Iris pigment epithelial cell (primary cell): ENCODE measurements at regions not wholly inside any gene's neighbourhood (a gene's known extent, or its start where the extent isn't known, plus 50 kb on each side); places are given as distances from the start of the nearest gene placed in this dataset.
"Not testable (repeated sequence)": the region's sequence is repeated elsewhere in the genome, so short reads cannot be mapped to it uniquely, and the experiment has no call there.

ENCODE experiments used
- DNase-seq: peaks from one replicate; pipeline ENCODE4 v3.0.0-alpha.2; 2011; ENCODE audit warnings: low read depth

DNA sequence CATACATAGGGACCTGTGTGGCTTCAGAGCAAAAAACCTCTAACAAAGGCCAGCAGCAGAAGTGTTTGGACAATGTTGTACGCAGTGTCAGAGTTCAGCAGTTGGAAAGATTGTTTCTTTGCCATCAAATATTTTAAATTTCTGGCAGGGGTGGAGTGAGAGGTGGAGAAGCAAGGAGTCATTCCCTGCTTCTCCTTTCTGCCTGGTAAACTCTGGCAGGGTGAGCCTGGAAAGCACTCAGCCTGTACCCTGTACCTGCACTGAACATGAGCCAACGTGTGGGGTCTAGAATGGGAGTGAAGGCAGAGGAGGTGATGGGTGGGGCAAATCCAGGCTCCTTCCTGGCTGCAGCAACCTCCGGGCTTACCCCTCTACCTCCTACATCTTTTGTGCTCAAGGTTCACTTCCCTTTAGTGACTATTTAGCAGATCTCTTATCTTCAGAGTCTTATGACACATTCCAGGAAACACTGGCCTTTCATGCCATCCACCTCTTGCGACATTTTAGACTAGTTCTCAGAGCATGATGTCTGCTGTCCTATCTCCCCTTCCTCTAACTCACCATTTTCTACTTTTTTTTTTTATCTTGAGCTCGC lies 445.0 kb upstream of the PIK3R1 start:
- no peak for DNase-seq

DNA sequence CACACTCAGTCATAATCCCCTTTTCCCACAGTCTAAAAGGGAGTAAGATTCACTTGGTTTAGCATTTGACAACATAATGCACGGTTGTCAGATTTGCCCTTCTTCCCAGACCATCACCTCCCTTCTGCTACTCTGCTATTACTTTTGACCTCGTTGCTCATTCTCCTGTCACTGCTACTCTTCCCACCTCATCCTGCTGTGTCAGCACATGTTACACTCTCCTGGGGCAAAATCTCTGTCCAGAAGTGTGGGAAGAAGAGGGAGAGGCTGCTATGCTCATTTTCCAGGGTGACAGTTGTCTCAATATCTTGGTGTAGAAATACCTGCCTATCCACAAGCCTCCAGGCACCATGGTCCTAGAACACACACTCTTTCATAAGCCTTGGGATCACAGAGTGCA lies 449.9 kb upstream of the PIK3R1 start:
- DNase-seq: no peak

GRCh38 chr5:67757771-67758170 lies 457.8 kb upstream of the PIK3R1 start:
- DNase-seq: not testable (repeated sequence)

DNA sequence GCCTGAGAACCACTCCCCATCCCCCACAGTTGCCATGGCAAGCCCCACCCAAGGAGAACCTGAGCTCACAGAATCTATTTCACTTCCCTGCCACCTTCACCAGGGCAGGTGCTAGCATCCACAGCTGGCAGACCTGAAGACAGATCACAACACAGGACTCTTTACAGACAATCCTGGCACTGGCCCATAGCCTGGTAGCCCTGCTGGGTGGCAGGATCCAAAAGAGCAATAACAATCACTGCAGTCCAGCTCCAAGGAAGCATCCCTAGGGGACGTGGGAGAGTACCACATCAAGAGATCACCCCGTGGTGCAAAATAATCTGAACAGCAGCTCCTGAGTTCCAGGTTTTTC lies 463.2 kb upstream of the PIK3R1 start:
- no peak for DNase-seq

GRCh38 chr5:67748165-67748690 lies 467.3 kb upstream of the PIK3R1 start:
- no peak for DNase-seq

GRCh38 chr5:67747096-67747495 lies 468.5 kb upstream of the PIK3R1 start:
- no peak for DNase-seq

DNA sequence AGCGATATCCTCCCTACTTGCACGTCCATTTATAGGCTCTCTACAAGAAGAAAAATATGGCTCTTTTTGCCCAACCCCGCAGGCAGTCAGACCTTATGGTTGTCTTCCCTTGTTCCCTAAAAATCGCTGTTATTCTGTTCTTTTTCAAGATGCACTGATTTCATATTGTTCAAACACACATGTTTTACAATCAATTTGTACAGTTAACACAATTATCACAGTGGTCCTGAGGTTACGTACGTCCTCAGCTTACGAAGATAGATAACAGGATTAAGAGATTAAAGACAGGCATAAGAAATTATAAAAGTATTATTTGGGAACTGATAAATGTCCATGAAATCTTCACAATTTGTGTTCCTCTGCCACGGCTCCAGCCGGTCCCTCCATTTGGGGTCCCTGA lies 468.9 kb upstream of the PIK3R1 start:
- DNase-seq: not testable (repeated sequence)

- DNase-seq: no peak
These were observed 469.5 kb upstream of the PIK3R1 start for GRCh38 chr5:67746103-67746502.

GRCh38 chr5:67732921-67733320 lies 482.6 kb upstream of the PIK3R1 start:
- no peak for DNase-seq

DNA sequence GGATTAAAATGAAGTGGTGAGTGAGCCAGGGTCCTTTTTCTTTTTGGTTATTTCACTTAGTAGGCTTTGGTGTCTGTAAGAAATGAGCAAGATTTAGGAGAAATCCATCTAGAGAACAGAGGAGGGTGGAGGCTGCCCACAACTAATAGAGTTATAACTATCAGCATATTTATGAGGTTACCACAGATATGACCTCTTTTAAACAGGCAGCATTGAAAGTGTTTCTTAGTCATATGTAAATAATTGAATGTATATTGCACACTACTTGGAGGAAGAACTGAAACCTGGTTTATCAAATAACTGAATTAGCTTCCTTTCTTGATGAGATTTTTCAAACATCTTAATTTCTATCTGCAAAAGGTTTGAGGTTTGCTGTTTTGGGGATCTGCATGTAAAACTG lies 483.1 kb upstream of the PIK3R1 start:
- no peak for DNase-seq

GRCh38 chr5:67731886-67732285 lies 483.7 kb upstream of the PIK3R1 start:
- DNase-seq: no peak

GRCh38 chr5:67730917-67731474 lies 484.6 kb upstream of the PIK3R1 start:
- no peak for DNase-seq

GRCh38 chr5:67728326-67728890 lies 487.1 kb upstream of the PIK3R1 start:
- no peak for DNase-seq

GRCh38 chr5:67725604-67726003 lies 490.0 kb upstream of the PIK3R1 start:
- no peak for DNase-seq

DNA sequence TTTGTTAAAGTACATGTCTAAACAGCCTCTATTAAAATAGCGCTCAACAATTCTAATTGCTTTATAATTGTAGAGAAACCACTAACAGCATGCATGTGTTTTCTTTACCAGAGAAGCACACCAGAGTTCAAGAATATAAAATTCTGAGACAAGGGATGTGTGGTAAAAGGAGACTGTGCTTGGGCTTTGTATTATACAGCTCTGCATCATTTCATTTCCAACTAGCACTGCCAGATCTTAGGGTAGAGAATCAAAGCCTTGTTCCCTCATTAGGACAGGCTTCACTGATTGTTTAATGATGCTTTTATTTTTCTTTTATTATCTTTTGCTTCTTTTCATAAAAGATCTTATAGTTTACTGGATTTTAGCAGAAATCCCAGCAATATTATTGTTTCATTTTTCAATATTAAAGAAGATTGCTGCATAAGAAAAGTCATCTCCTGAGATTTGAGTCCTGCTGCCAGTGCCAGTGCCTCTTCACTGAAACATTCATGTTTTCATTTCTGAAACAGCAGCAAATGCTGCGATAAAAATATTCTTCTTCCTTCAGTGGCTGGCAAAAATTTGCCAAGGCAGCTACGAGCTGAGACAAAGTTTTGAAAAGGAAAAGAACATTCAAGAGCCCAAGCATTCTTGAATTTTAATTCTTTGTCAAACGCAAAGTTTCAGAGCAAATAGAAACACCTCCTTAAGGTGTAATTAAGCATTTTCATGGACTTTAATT lies 491.0 kb upstream of the PIK3R1 start:
- DNase-seq: no peak

- DNase-seq: no peak
These were observed 491.7 kb upstream of the PIK3R1 start for GRCh38 chr5:67723873-67724272.

DNA sequence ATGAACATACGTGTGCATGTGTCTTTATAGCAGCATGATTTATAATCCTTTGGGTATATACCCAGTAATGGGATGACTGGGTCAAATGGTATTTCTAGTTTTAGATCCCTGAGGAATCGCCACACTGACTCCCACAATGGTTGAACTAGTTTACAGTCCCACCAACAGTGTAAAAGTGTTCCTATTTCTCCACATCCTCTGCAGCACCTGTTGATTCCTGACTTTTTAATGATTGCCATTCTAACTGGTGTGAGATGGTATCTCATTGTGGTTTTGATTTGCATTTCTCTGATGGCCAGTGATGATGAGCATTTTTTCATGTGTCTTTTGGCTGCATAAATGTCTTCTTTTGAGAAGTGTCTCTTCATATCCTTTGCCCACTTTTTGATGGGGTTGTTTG lies 493.0 kb upstream of the PIK3R1 start:
- not testable (repeated sequence) for DNase-seq

DNA sequence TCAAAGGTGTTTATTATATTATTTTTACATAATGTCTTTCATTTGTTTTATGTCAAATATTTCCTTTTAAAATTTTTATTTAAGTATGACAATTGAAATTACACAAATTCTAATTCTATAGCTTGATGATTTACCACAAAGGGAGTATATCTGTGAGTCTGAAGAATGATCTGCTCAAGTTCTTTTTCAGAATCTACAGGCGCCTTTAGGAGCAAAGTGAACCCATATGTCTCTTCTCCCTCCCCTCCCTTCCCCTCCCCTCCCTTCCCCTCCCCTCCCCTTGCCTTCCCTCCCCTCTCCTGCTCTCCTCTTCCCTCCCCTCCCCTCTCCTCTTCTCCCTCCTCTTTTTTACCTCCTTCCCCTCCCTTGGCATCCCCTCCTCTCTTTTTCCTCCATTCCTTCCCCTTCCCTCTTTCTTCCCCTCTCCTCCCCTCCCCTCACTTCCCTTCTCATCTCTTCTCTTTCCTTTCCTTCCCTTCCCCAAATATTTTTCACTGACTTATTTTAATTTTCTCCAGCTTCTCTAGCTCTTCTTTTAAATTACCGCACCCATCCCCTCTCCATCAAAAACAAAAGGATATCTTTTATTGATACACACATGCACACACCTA lies 495.3 kb upstream of the PIK3R1 start:
- DNase-seq: no peak

- DNase-seq: no peak
These were observed 505.4 kb upstream of the CD180 start for GRCh38 chr5:67702008-67702407.

DNA sequence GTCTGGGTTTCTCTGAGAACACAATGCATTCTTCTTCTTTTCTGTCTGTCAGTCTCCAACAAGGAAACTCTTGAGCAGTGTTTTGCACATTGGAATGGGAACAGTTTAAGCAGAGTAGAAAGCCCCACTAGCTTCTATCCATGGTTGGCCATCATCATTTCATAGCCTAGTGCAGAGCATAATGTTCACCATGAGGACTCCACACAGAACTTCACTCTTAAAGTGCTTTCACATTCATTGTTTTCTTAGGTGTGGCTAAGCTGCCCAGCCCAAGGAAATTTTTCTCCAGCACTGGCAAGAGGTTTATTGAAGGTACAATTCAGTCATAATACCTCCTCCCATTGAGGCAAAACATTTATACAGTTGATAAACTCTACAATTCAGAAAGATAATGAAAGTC lies 503.0 kb upstream of the CD180 start:
- DNase-seq: no peak

GRCh38 chr5:67696446-67696845 lies 499.8 kb upstream of the CD180 start:
- DNase-seq: no peak

DNA sequence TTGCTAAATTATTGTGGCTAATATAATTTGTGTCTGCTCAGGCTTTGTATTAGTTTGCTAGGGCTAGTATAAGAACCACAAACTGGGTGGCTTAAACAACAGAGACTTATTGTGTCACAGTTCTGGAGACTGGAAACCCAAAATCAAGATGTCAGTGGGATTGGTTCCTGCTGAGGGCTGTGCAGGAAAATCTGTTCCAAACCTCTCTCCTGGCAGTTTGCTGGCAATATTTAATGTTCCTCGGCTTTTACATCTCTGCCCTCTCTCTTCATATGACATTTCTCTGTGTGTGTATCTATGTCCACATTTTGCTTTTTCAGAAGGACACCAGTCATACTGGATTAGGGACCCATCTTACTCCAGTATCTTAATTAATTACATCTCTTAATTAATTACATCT lies 498.8 kb upstream of the CD180 start:
- no peak for DNase-seq

- no peak for DNase-seq
These were observed 498.2 kb upstream of the CD180 start for GRCh38 chr5:67694810-67695191.
